Loucy (cell line): ENCODE measurements at regions not wholly inside any gene's neighbourhood (a gene's known extent, or its start where the extent isn't known, plus 50 kb on each side); places are given as distances from the start of the nearest gene placed in this dataset.

ENCODE experiments used
- H2AFZ ChIP-seq: fragments of 200-600 bp; sonication (generic); 2 replicates; pipeline ENCODE4 v1.6.0; 2016; ENCODE audit warnings: antibody characterized with exemption, mild to moderate bottlenecking, low read length, moderate library complexity
- H3F3A ChIP-seq: fragments of 200-600 bp; 2 replicates; pipeline ENCODE4 v1.6.0; 2016; ENCODE audit warnings: antibody characterized with exemption, low read depth, mild to moderate bottlenecking
- H3K27me3 ChIP-seq: fragments of 200-600 bp; sonication (generic); 2 replicates; pipeline ENCODE4 v1.6.1; 2014; ENCODE audit warnings: low read length, mild to moderate bottlenecking; ENCODE audit not compliant: insufficient read depth, poor library complexity, severe bottlenecking
- H3K36me3 ChIP-seq: fragments of 200-600 bp; sonication (generic); 2 replicates; pipeline ENCODE4 v1.6.1; 2016; ENCODE audit warnings: low read length; ENCODE audit not compliant: insufficient read depth
- H3K4me1 ChIP-seq: fragments of 200-600 bp; sonication (generic); 2 replicates; pipeline ENCODE4 v1.5.1; 2014; ENCODE audit warnings: low read length, mild to moderate bottlenecking; ENCODE audit not compliant: insufficient read depth, poor library complexity, severe bottlenecking
- H3K4me2 ChIP-seq: fragments of 200-600 bp; sonication (generic); 2 replicates; pipeline ENCODE4 v1.6.0; 2014; ENCODE audit warnings: antibody characterized with exemption, low read length, low read depth, mild to moderate bottlenecking; ENCODE audit not compliant: poor library complexity, severe bottlenecking
- H3K4me3 ChIP-seq: fragments of 200-600 bp; sonication (generic); 2 replicates; pipeline ENCODE4 v1.5.1; 2014; ENCODE audit warnings: low read length, mild to moderate bottlenecking, mixed read lengths; ENCODE audit not compliant: poor library complexity, severe bottlenecking
- H3K79me2 ChIP-seq: fragments of 200-600 bp; sonication (generic); 2 replicates; pipeline ENCODE4 v1.6.1; 2014; ENCODE audit warnings: low read length; ENCODE audit not compliant: insufficient read depth
- H3K9ac ChIP-seq: fragments of 200-600 bp; sonication (generic); 2 replicates; pipeline ENCODE4 v1.6.0; 2014; ENCODE audit warnings: mild to moderate bottlenecking, low read depth, low read length, moderate library complexity; ENCODE audit not compliant: poor library complexity, severe bottlenecking
- H3K9me2 ChIP-seq: fragments of 200-600 bp; sonication (generic); replicated peaks from 2 replicates; pipeline ENCODE4 v1.6.1; 2016; ENCODE audit warnings: low read depth, low read length, mixed read lengths
- H3K9me3 ChIP-seq: fragments of 200-600 bp; sonication (generic); 2 replicates; pipeline ENCODE4 v1.6.1; 2014; ENCODE audit warnings: mild to moderate bottlenecking, antibody characterized with exemption, low read length, low read depth; ENCODE audit not compliant: insufficient read depth
- H4K20me1 ChIP-seq: fragments of 200-600 bp; sonication (generic); 2 replicates; pipeline ENCODE4 v1.6.0; 2014; ENCODE audit warnings: antibody characterized with exemption, low read length, mild to moderate bottlenecking; ENCODE audit not compliant: insufficient read depth, poor library complexity, severe bottlenecking
- EZH2phosphoT487 ChIP-seq: fragments of 200-600 bp; IDR thresholded peaks from 2 replicates; pipeline ENCODE4 v1.6.1; 2018; ENCODE audit warnings: antibody characterized with exemption, mild to moderate bottlenecking, moderate library complexity, borderline replicate concordance
- TF ChIP-seq, protein P1 (sequence below): fragments of 200-600 bp; sonication (generic); conservative IDR thresholded peaks from 2 replicates; pipeline ENCODE4 v1.5.1; 2014; ENCODE audit warnings: mild to moderate bottlenecking, antibody characterized with exemption, low read length

DNA sequence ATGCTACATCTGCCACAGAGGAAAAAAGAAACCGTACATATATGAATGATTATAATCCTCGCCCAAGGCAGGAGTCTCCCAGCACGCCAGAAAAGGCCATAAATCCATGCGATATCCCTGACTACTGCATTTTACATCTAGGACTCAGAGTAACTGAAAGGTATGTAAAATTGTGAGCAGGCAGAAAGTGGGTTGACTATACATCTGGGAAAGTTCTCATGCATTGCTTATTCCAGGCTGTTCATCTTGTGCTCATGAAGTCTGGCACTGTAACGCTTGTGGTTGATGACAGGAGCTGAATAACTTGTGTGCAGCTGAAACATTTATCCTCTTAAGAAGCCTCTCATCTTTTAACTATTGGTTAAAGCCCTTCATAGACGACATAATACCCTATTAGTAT lies 193.4 kb upstream of the STEAP4 start:
- Histone ChIP-seq H4K20me1 (no peaks in the 10 kb centered on the region), H3K36me3 (no peaks in the 10 kb centered on the region), H3K9me2 (no peaks in the 10 kb centered on the region), H3K4me3 (no peak overlapping the region), H3F3A (no peaks in the 10 kb centered on the region), H3K27me3 (no peaks in the 10 kb centered on the region), H3K4me1 (no peaks in the 10 kb centered on the region), H3K9ac (no peak overlapping the region), H3K9me3 (no peaks in the 10 kb centered on the region), H2AFZ (no peak overlapping the region), H3K4me2 (no peak overlapping the region), H3K79me2 (no peaks in the 10 kb centered on the region)
- no peak for TF ChIP-seq EZH2phosphoT487
- TF ChIP-seq, protein P1, sequence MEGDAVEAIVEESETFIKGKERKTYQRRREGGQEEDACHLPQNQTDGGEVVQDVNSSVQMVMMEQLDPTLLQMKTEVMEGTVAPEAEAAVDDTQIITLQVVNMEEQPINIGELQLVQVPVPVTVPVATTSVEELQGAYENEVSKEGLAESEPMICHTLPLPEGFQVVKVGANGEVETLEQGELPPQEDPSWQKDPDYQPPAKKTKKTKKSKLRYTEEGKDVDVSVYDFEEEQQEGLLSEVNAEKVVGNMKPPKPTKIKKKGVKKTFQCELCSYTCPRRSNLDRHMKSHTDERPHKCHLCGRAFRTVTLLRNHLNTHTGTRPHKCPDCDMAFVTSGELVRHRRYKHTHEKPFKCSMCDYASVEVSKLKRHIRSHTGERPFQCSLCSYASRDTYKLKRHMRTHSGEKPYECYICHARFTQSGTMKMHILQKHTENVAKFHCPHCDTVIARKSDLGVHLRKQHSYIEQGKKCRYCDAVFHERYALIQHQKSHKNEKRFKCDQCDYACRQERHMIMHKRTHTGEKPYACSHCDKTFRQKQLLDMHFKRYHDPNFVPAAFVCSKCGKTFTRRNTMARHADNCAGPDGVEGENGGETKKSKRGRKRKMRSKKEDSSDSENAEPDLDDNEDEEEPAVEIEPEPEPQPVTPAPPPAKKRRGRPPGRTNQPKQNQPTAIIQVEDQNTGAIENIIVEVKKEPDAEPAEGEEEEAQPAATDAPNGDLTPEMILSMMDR = no peak

DNA sequence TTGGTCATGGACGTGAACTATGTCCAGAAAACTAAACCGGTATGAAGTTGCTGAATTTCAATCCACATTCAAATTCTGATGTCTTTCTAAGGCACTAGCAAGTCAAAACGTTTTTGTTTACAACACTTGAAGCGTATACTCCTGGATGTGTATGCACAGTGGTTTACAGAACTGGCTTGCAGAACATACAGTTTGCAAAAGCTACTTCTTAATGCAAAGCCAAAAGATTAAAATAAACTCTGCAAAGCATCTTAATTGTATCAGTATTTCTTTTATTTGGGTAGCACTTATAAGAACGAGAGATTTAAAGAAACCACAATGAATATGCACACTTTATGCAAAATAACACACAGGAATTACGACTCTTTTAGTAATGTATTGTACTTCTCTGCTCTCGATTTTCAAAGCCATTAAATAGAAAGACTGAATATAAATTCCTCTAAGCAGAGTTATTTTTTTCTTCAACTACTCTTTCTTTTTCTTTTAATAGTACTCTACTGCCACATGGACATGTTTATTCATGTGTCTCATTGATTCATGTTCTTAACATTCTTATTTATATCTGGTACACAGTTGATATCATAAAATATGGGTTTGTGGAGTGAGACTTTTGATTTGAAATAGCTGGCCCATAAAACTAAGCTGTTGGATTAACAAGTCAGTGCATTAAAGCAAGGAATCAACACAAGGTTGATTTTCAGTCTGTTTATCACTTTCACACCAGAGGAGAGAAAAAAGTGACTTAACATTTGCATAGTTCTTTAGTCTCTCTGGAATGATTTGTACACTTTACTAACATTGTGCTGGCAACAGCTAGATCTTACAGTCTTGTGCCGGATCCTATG lies 189.4 kb upstream of the STEAP4 start:
- Histone ChIP-seq H3K4me1 (no peaks in the 10 kb centered on the region), H4K20me1 (no peaks in the 10 kb centered on the region), H3K9ac (no peak overlapping the region), H3K79me2 (no peaks in the 10 kb centered on the region), H3K4me2 (no peak overlapping the region), H3K36me3 (no peaks in the 10 kb centered on the region), H3F3A (no peaks in the 10 kb centered on the region), H3K4me3 (no peak overlapping the region), H3K9me3 (no peaks in the 10 kb centered on the region), H2AFZ (no peak overlapping the region), H3K9me2 (no peaks in the 10 kb centered on the region), H3K27me3 (no peaks in the 10 kb centered on the region)
- no peak for TF ChIP-seq EZH2phosphoT487
- TF ChIP-seq, protein P1 = no peak

DNA sequence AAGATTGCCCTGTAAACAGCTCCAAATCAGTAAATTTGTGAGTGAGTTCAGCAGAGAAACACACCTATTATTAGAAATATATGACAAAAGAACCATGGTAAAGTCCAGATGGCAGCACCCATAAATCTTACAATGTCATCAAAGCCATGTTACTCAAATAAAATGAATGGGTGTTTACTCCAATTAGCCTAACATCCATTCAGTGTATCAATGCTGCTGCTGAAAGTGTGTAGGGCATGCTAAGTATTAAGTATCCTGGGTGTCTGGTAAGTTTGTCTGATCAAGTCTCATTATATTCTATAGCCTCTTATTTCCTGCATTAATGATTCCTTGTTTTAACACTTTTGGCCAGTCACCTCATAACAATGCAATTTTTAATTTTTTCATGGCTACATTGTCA lies 185.5 kb upstream of the STEAP4 start:
- Histone ChIP-seq H4K20me1 (no peaks in the 10 kb centered on the region), H3F3A (no peaks in the 10 kb centered on the region), H3K4me3 (no peak overlapping the region), H3K27me3 (no peaks in the 10 kb centered on the region), H3K4me1 (no peaks in the 10 kb centered on the region), H3K4me2 (no peak overlapping the region), H3K79me2 (no peaks in the 10 kb centered on the region), H3K9me2 (no peaks in the 10 kb centered on the region), H3K9ac (no peak overlapping the region), H3K36me3 (no peaks in the 10 kb centered on the region), H3K9me3 (no peaks in the 10 kb centered on the region), H2AFZ (no peak overlapping the region)
- TF ChIP-seq, protein P1 = no peak
- no peak for TF ChIP-seq EZH2phosphoT487
